Calu3 (cell line): ENCODE measurements at regions not wholly inside any gene's neighbourhood (a gene's known extent, or its start where the extent isn't known, plus 50 kb on each side); places are given as distances from the start of the nearest gene placed in this dataset.

Experiments
- BruUV-seq: library from RNA; stranded (reverse); fragments of 400-500 nt; replicated peaks from 2 replicates; lab custom pipeline; 2021; lab: Mats Ljungman, UMichigan
- CTCF ChIA-PET: fragments of 300-600 bp; sonication (Branson Sonifier 250); formaldehyde crosslinking; loops from one replicate; lab custom pipeline; 2022; ENCODE audit warnings: antibody characterized with exemption; lab: Charles Lee
- DNase-seq: peaks from one replicate; pipeline ENCODE4 v3.0.0; 2022
- H3K27ac Mint-ChIP-seq: one replicate; pipeline ENCODE4 v1.8.0; 2022; ENCODE audit warnings: mixed read lengths; ENCODE audit not compliant: unreplicated experiment
- H3K27me3 Mint-ChIP-seq: one replicate; pipeline ENCODE4 v1.8.0; 2022; ENCODE audit warnings: mixed read lengths; ENCODE audit not compliant: unreplicated experiment
- H3K36me3 Mint-ChIP-seq: one replicate; pipeline ENCODE4 v1.8.0; 2022; ENCODE audit warnings: mild to moderate bottlenecking, moderate library complexity, mixed read lengths; ENCODE audit not compliant: insufficient read depth, unreplicated experiment
- H3K4me1 Mint-ChIP-seq: one replicate; pipeline ENCODE4 v1.8.0; 2022; ENCODE audit warnings: mild to moderate bottlenecking, low read depth, mixed read lengths; ENCODE audit not compliant: unreplicated experiment
- H3K4me3 Mint-ChIP-seq: one replicate; pipeline ENCODE4 v1.8.0; 2022; ENCODE audit warnings: mild to moderate bottlenecking, low read depth, moderate library complexity, mixed read lengths; ENCODE audit not compliant: unreplicated experiment
- H3K9me3 Mint-ChIP-seq: one replicate; pipeline ENCODE4 v1.8.0; 2022; ENCODE audit warnings: low read depth, mixed read lengths; ENCODE audit not compliant: unreplicated experiment
- CTCF ChIP-seq: fragments of 200-600 bp; IDR thresholded peaks from one replicate; pipeline ENCODE4 v1.8.0; 2022; ENCODE audit warnings: antibody characterized with exemption; ENCODE audit not compliant: unreplicated experiment
- intact Hi-C: fragments of 100-400 bp; cut with micrococcal nuclease; formaldehyde crosslinking; loops from one replicate; pipeline ENCODE4 v1.10.0; 2022; ENCODE audit not compliant: unreplicated experiment

GRCh38 chr14:61627612-61628011, 67.7 kb upstream of the HIF1A start:
- no TSS peak for BruUV-seq
- Mint-ChIP-seq H3K4me1 (peaks cover 21% of the 10 kb centered on the region), H3K27me3 (no peaks in the 10 kb centered on the region), H3K36me3 (no peaks in the 10 kb centered on the region), H3K9me3 (no peaks in the 10 kb centered on the region), H3K27ac (no peak overlapping the region), H3K4me3 (no peak overlapping the region)
- no peak for TF ChIP-seq CTCF
- CTCF ChIA-PET: no interaction called here
- intact Hi-C loops: no loop called here
- no peak for DNase-seq

- no peak for DNase-seq
- Mint-ChIP-seq H3K9me3 (no peaks in the 10 kb centered on the region), H3K36me3 (no peaks in the 10 kb centered on the region), H3K27ac (no peak overlapping the region), H3K4me1 (peaks cover 21% of the 10 kb centered on the region), H3K4me3 (no peak overlapping the region), H3K27me3 (no peaks in the 10 kb centered on the region)
- intact Hi-C loops: no loop called here
- TF ChIP-seq CTCF: no peak
- CTCF ChIA-PET: no interaction called here
- no TSS peak for BruUV-seq
These were observed 67.1 kb upstream of the HIF1A start for GRCh38 chr14:61628016-61628725.

GRCh38 chr14:61630399-61631044, 64.8 kb upstream of the HIF1A start:
- H3K36me3 Mint-ChIP-seq: no peaks in the 10 kb centered on the region
- DNase-seq: no peak
- no peak overlapping the region for H3K27ac Mint-ChIP-seq
- no peak overlapping the region for H3K4me3 Mint-ChIP-seq
- H3K4me1 Mint-ChIP-seq: peaks cover 11% of the 10 kb centered on the region
- CTCF ChIA-PET: no interaction called here
- BruUV-seq: no TSS peak
- H3K27me3 Mint-ChIP-seq: no peaks in the 10 kb centered on the region
- TF ChIP-seq CTCF: no peak
- H3K9me3 Mint-ChIP-seq: no peaks in the 10 kb centered on the region
- intact Hi-C loops: no loop called here

- CTCF ChIA-PET: no interaction called here
These were observed 64.1 kb upstream of the HIF1A start for GRCh38 chr14:61631045-61631687.

More at GRCh38 chr14:61631045-61631687, 64.1 kb upstream of the HIF1A start:
- intact Hi-C loops: no loop called here
- H3K36me3 Mint-ChIP-seq: no peaks in the 10 kb centered on the region
- no peak for TF ChIP-seq CTCF
- DNase-seq: no peak
- BruUV-seq: no TSS peak
- H3K4me3 Mint-ChIP-seq: no peak overlapping the region
- H3K9me3 Mint-ChIP-seq: peaks cover 3% of the 10 kb centered on the region
- no peaks in the 10 kb centered on the region for H3K27me3 Mint-ChIP-seq
- no peak overlapping the region for H3K27ac Mint-ChIP-seq
- peaks cover 5% of the 10 kb centered on the region for H3K4me1 Mint-ChIP-seq
